Transverse colon (tissue), 4 donors: ENCODE measurements at regions not wholly inside any gene's neighbourhood (a gene's known extent, or its start where the extent isn't known, plus 50 kb on each side); places are given as distances from the start of the nearest gene placed in this dataset.

Experiments
- DNase-seq: peaks from one replicate; pipeline ENCODE4 v3.0.0-alpha.2; 2019
- H3K27ac ChIP-seq, 4 donors: fragments of 200-600 bp; sonication (generic); 2 replicates each; pipeline ENCODE4 v1.5.1; 2016 to 2018; ENCODE audit warnings: inconsistent platforms in 4 of 4
- H3K27me3 ChIP-seq: fragments of 200-600 bp; sonication (generic); 2 replicates; pipeline ENCODE4 v1.5.1; 2017; ENCODE audit warnings: inconsistent platforms
- H3K36me3 ChIP-seq, 4 donors: fragments of 200-600 bp; sonication (generic); 2 replicates each; pipeline ENCODE4 v1.5.1; 2017 to 2019; ENCODE audit warnings: inconsistent platforms in 4 of 4
- H3K4me1 ChIP-seq, 4 donors: fragments of 200-600 bp; sonication (generic); 2 replicates each; pipeline ENCODE4 v1.5.1; 2017 to 2020; ENCODE audit warnings: inconsistent platforms in 4 of 4
- H3K4me3 ChIP-seq, 4 donors: fragments of 200-600 bp; sonication (generic); 1 replicate in 1 of 4; 2 replicates in 3 of 4; pipeline versions ENCODE4 v1.5.1 to v1.6.1; 2017 to 2019; ENCODE audit warnings: inconsistent platforms in 4 of 4
- H3K9me3 ChIP-seq, 2 donors: fragments of 200-600 bp; sonication (generic); 2 replicates each; pipeline ENCODE4 v1.5.1; 2017 to 2019; ENCODE audit warnings: inconsistent platforms in 2 of 2
- EP300 ChIP-seq: sonication (generic); formaldehyde crosslinking; IDR thresholded peaks from one replicate; pipeline ENCODE4 v1.6.1; 2017; ENCODE audit warnings: antibody characterized with exemption, low read depth
- POLR2A ChIP-seq: fragments of 450-650 bp; IDR thresholded peaks from one replicate; pipeline ENCODE4 v1.6.1; 2016; ENCODE audit warnings: antibody characterized with exemption, mild to moderate bottlenecking, moderate library complexity
- POLR2AphosphoS5 ChIP-seq, 3 donors: sonication (generic); formaldehyde crosslinking; IDR thresholded peaks; one replicate each; pipeline ENCODE4 v1.6.1; 2016; ENCODE audit warnings: antibody characterized with exemption in 3 of 3
- WGBS, 2 donors: methylation state at CpG; one replicate each; pipeline ENCODE4 v1.1.5; 2018; ENCODE audit warnings: low coverage in 1 of 2; 5-methylcytosine and 5-hydroxymethylcytosine counted together
- in situ Hi-C, 4 donors: fragments of 200-750 bp; cut with MboI; loops; one replicate each; pipeline versions ENCODE4 v1.15.0 to v1.15.1; 2017; ENCODE audit warnings: low sequenced_read_pairs in 3 of 4, low pct_ligation_motif_present in 1 of 4, low pct_unique_long_range_greater_than_20kb in 1 of 4
- intact Hi-C: fragments of 100-400 bp; cut with DNase I; formaldehyde crosslinking; loops from one replicate; pipeline ENCODE4 v1.15.1; 2023; ENCODE audit warnings: low total_unique reads
- TF ChIP-seq, protein P1 (sequence below), 5 experiments: fragments of 200-600 bp in 3 of 5; fragments of 450-650 bp in 2 of 5; sonication (generic) in 3 of 5; IDR thresholded peaks; 1 replicate in 2 of 5; 2 replicates in 3 of 5; pipeline ENCODE4 v1.5.1; 2016 to 2017; ENCODE audit warnings: antibody characterized with exemption in 5 of 5, inconsistent platforms in 3 of 5, mild to moderate bottlenecking in 2 of 5, moderate library complexity in 1 of 5

DNA sequence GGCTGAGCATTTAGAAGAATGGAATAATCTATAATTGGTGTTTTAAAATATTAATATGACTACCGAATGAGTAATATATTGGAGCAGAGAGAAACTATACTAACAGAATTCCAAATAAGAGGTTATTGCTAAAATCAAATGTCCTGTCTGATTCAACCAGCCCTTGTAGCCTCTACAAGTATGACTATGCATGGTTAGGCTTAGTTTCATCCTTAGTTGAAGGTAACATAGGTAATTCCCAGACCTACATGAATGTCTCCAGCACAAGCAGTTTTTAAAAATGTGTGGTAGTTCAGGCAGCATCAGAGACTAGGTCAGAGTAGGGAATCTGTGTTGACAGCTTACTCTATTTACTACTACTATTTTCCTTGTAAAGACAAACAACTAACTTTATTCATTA is 51.7 kb upstream of the SLC27A6 start:
- Histone ChIP-seq H3K4me1 (no peaks in the 10 kb centered on the region), H3K9me3 (no peaks in the 10 kb centered on the region), H3K36me3 (no peaks in the 10 kb centered on the region), H3K4me3 (no peak overlapping the region), H3K27ac (no peak overlapping the region), H3K27me3 (no peaks in the 10 kb centered on the region)
- 64 to 68% methylated on average over 1 of the region's 1 CpG for WGBS, 2 donors
- no peak for TF ChIP-seq POLR2A
- TF ChIP-seq, protein P1, sequence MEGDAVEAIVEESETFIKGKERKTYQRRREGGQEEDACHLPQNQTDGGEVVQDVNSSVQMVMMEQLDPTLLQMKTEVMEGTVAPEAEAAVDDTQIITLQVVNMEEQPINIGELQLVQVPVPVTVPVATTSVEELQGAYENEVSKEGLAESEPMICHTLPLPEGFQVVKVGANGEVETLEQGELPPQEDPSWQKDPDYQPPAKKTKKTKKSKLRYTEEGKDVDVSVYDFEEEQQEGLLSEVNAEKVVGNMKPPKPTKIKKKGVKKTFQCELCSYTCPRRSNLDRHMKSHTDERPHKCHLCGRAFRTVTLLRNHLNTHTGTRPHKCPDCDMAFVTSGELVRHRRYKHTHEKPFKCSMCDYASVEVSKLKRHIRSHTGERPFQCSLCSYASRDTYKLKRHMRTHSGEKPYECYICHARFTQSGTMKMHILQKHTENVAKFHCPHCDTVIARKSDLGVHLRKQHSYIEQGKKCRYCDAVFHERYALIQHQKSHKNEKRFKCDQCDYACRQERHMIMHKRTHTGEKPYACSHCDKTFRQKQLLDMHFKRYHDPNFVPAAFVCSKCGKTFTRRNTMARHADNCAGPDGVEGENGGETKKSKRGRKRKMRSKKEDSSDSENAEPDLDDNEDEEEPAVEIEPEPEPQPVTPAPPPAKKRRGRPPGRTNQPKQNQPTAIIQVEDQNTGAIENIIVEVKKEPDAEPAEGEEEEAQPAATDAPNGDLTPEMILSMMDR (IDR thresholded peaks at IDR 0.05): no peak
- TF ChIP-seq EP300: no peak
- TF ChIP-seq POLR2AphosphoS5 (IDR thresholded peaks at IDR 0.05): no peak
- in situ Hi-C loops: loop anchor here in 3 of 4 donors (25.0 kb wide), 1 partner anchor 849 kb away; no protein-coding TSS in a partner anchor
- intact Hi-C loops: no loop called here
- no peak for DNase-seq
